HEK293 (cell line): ENCODE measurements at regions not wholly inside any gene's neighbourhood (a gene's known extent, or its start where the extent isn't known, plus 50 kb on each side); places are given as distances from the start of the nearest gene placed in this dataset.

ENCODE experiments used
- CTCF ChIA-PET: fragments of 350-600 bp; formaldehyde crosslinking; extraction: SDS; loops from one replicate; lab custom pipeline; 2021; ENCODE audit warnings: antibody characterized with exemption; lab: Yijun Ruan, JAX
- POLR2A ChIA-PET: fragments of 300-600 bp; formaldehyde crosslinking; extraction: SDS; loops from one replicate; lab custom pipeline; 2020; ENCODE audit warnings: antibody characterized with exemption, inconsistent platforms; lab: Yijun Ruan, JAX
- H3K27ac ChIP-seq: fragments of 200-500 bp; sonication (Bioruptor generic); 2 replicates; pipeline ENCODE4 v1.5.1; 2014; ENCODE audit warnings: low read depth, low read length, control low read depth, inconsistent platforms; ENCODE audit errors: extremely low read depth
- H3K36me3 ChIP-seq, 2 experiments: fragments of 200-500 bp in 1 of 2; sonication (Bioruptor generic) in 1 of 2; 1 replicate in 1 of 2; 2 replicates in 1 of 2; pipeline ENCODE4 v1.5.1; 2014 to 2017; ENCODE audit warnings: inconsistent platforms in 2 of 2, low read length in 2 of 2; ENCODE audit not compliant: control insufficient read depth in 2 of 2, insufficient read depth in 1 of 2
- H3K4me1 ChIP-seq: fragments of 200-500 bp; sonication (Bioruptor generic); 2 replicates; pipeline ENCODE4 v1.5.1; 2014; ENCODE audit warnings: mild to moderate bottlenecking, low read length, inconsistent platforms; ENCODE audit not compliant: control insufficient read depth, insufficient read depth
- H3K4me3 ChIP-seq: 2 replicates; pipeline ENCODE4 v1.5.1; 2011; ENCODE audit warnings: low read depth, mild to moderate bottlenecking, control low read depth, low read length, moderate library complexity
- H3K9me3 ChIP-seq: fragments of 200-500 bp; sonication (Bioruptor generic); 2 replicates; pipeline ENCODE4 v1.5.1; 2014; ENCODE audit warnings: low read depth, low read length, inconsistent platforms; ENCODE audit not compliant: control insufficient read depth, insufficient read depth
- FEZF1 ChIP-seq: fragments of 450-650 bp; formaldehyde crosslinking; IDR thresholded peaks from 2 replicates; pipeline ENCODE4 v1.5.1; 2016; ENCODE audit warnings: missing biosample characterization, missing genetic modification characterization
- SCRT2 ChIP-seq: fragments of 450-650 bp; formaldehyde crosslinking; IDR thresholded peaks from 2 replicates; pipeline ENCODE4 v1.5.1; 2016; ENCODE audit warnings: missing biosample characterization, missing genetic modification characterization
- SETDB1 ChIP-seq: IDR thresholded peaks from one replicate; pipeline ENCODE4 v1.6.1; 2017; ENCODE audit warnings: mild to moderate bottlenecking, low read length, moderate library complexity, mixed read lengths; ENCODE audit not compliant: insufficient read length
- ZBTB21 ChIP-seq: fragments of 450-650 bp; formaldehyde crosslinking; IDR thresholded peaks from 2 replicates; pipeline ENCODE4 v1.5.1; 2017; ENCODE audit warnings: missing biosample characterization, missing genetic modification characterization
- ZBTB48 ChIP-seq: fragments of 450-650 bp; formaldehyde crosslinking; IDR thresholded peaks from 2 replicates; pipeline ENCODE4 v1.5.1; 2016; ENCODE audit warnings: missing biosample characterization, missing genetic modification characterization
- ZIC2 ChIP-seq: fragments of 450-650 bp; formaldehyde crosslinking; IDR thresholded peaks from 2 replicates; pipeline ENCODE4 v1.5.1; 2016; ENCODE audit warnings: missing biosample characterization, missing genetic modification characterization
- ZNF112 ChIP-seq: fragments of 450-650 bp; formaldehyde crosslinking; IDR thresholded peaks from 2 replicates; pipeline ENCODE4 v1.5.0; 2017; ENCODE audit warnings: missing biosample characterization, missing genetic modification characterization
- ZNF184 ChIP-seq: fragments of 450-650 bp; IDR thresholded peaks from 2 replicates; pipeline ENCODE4 v1.5.1; 2018; ENCODE audit warnings: missing biosample characterization, mild to moderate bottlenecking, missing genetic modification characterization
- ZNF366 ChIP-seq: fragments of 450-650 bp; formaldehyde crosslinking; conservative IDR thresholded peaks from 2 replicates; pipeline ENCODE4 v1.5.1; 2016; ENCODE audit warnings: missing biosample characterization, missing genetic modification characterization
- ZNF416 ChIP-seq: fragments of 450-650 bp; formaldehyde crosslinking; IDR thresholded peaks from 2 replicates; pipeline ENCODE4 v1.5.1; 2016; ENCODE audit warnings: missing biosample characterization, missing genetic modification characterization
- ZNF530 ChIP-seq: fragments of 450-650 bp; formaldehyde crosslinking; IDR thresholded peaks from 2 replicates; pipeline ENCODE4 v1.5.1; 2016; ENCODE audit warnings: low read depth, missing biosample characterization, missing genetic modification characterization
- ZNF629 ChIP-seq: fragments of 450-650 bp; formaldehyde crosslinking; IDR thresholded peaks from 2 replicates; pipeline ENCODE4 v1.5.1; 2017; ENCODE audit warnings: missing biosample characterization, missing genetic modification characterization
- TF ChIP-seq, protein P1 (sequence below): fragments of 450-650 bp; formaldehyde crosslinking; IDR thresholded peaks from 2 replicates; pipeline ENCODE4 v1.5.1; 2016; ENCODE audit warnings: missing biosample characterization, missing genetic modification characterization, borderline replicate concordance
- TF ChIP-seq, protein P2 (sequence below): fragments of 450-650 bp; formaldehyde crosslinking; IDR thresholded peaks from 2 replicates; pipeline ENCODE4 v1.5.1; 2016; ENCODE audit warnings: missing biosample characterization, missing genetic modification characterization, low read depth
- TF ChIP-seq, protein P3 (sequence below): fragments of 450-650 bp; formaldehyde crosslinking; IDR thresholded peaks from 2 replicates; pipeline ENCODE4 v1.5.1; 2017; ENCODE audit warnings: missing biosample characterization, mild to moderate bottlenecking, missing genetic modification characterization, moderate library complexity
- TF ChIP-seq, protein P4 (sequence below): fragments of 450-650 bp; formaldehyde crosslinking; IDR thresholded peaks from 2 replicates; pipeline ENCODE4 v1.5.1; 2016; ENCODE audit warnings: missing biosample characterization, missing genetic modification characterization
- TF ChIP-seq, protein P5 (sequence below): fragments of 450-650 bp; formaldehyde crosslinking; IDR thresholded peaks from 2 replicates; pipeline ENCODE4 v1.5.1; 2016; ENCODE audit warnings: missing biosample characterization, missing genetic modification characterization

DNA sequence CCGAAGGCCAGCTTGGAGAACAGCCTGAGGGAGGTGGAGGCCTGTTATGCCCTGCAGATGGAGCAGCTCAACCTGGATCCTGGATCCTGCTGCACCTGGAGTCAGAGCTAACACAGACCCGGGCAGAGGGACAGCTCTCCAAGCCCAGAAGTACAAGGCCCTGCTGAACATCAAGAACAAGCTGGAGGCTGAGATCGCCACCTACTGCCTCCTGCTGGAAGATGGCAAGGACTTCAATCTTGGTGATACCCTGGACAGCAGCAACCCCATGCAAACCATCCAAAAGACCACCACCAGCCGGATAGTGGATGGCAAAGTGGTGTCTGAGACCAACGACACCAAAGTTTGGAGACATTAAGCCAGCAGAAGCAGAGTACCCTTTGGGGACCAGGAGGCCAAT is 223.5 kb upstream of the ID4 start:
- POLR2A ChIA-PET: no interaction called here
- no peaks in the 10 kb centered on the region for H3K36me3 ChIP-seq
- TF ChIP-seq ZBTB21 (tag by site-specific recombination): no peak
- TF ChIP-seq, all 188 proteins: peak for 0
- CTCF ChIA-PET: interaction anchor here (0.5 to 1.0 kb wide), 3 partner anchors 10 to 179 kb away, joined by 3 to 4 read pairs (median 3); no protein-coding TSS in a partner anchor
- no peak overlapping the region for H3K4me3 ChIP-seq
- no peaks in the 10 kb centered on the region for H3K4me1 ChIP-seq
- no peaks in the 10 kb centered on the region for H3K9me3 ChIP-seq
- no peak overlapping the region for H3K27ac ChIP-seq

DNA sequence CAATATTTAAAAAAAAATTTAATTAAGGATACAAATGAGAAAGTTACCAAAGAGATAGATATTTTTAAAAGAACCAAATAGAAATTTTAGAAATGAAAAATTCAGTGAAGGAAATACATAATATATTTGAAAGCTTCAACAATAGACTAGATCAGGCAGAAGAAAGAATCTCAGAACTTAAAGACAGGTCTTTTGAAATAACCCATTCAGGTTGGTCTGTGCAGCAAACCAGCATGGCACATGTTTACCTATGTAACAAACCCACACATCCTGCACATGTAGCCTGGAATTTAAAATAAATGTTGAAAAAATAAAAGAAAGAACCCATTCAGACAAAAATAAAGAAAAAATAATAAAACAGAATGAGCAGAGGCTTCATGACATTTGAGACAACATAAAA is 221.1 kb upstream of the ID4 start:
- CTCF ChIA-PET: interaction anchor here (1.1 kb wide), 1 partner anchor 23 kb away, joined by 4 read pairs; no protein-coding TSS in a partner anchor
- H3K36me3 ChIP-seq: no peaks in the 10 kb centered on the region

DNA sequence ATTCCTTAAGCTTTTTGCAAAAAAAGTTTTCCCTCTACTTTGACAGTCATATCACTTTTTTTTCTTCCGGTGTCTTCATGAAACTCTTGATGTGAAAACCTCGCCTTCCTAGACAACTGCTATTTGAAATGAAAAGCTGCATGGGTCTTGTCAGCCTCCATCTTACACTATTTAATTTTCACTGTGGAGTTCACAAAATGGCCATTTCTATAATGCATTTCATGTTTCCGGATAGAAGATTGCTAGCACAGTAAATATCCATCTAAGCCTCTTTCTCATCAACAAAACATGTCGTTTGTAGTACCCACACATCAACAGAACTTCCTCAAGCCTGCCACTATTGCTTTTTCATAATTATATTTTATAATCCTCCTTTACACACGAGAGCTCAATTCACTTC is 204.9 kb upstream of the ID4 start:
- no peak for TF ChIP-seq ZNF416
- TF ChIP-seq, all 188 proteins: peak for 0
- no peaks in the 10 kb centered on the region for H3K36me3 ChIP-seq

More for the DNA sequence above, 221.1 kb upstream of the ID4 start:
- Histone ChIP-seq H3K9me3 (no peaks in the 10 kb centered on the region), H3K27ac (no peak overlapping the region), H3K4me1 (no peaks in the 10 kb centered on the region), H3K4me3 (no peak overlapping the region)
- POLR2A ChIA-PET: no interaction called here
- no peak for TF ChIP-seq ZNF184 (tag by site-specific recombination)
- TF ChIP-seq, protein P1, sequence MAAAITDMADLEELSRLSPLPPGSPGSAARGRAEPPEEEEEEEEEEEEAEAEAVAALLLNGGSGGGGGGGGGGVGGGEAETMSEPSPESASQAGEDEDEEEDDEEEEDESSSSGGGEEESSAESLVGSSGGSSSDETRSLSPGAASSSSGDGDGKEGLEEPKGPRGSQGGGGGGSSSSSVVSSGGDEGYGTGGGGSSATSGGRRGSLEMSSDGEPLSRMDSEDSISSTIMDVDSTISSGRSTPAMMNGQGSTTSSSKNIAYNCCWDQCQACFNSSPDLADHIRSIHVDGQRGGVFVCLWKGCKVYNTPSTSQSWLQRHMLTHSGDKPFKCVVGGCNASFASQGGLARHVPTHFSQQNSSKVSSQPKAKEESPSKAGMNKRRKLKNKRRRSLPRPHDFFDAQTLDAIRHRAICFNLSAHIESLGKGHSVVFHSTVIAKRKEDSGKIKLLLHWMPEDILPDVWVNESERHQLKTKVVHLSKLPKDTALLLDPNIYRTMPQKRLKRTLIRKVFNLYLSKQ: no peak
- TF ChIP-seq SETDB1: peak; percentile 15
- TF ChIP-seq, protein P2, sequence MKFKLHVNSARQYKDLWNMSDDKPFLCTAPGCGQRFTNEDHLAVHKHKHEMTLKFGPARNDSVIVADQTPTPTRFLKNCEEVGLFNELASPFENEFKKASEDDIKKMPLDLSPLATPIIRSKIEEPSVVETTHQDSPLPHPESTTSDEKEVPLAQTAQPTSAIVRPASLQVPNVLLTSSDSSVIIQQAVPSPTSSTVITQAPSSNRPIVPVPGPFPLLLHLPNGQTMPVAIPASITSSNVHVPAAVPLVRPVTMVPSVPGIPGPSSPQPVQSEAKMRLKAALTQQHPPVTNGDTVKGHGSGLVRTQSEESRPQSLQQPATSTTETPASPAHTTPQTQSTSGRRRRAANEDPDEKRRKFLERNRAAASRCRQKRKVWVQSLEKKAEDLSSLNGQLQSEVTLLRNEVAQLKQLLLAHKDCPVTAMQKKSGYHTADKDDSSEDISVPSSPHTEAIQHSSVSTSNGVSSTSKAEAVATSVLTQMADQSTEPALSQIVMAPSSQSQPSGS (tag by site-specific recombination): no peak
- TF ChIP-seq ZNF629: no peak

DNA sequence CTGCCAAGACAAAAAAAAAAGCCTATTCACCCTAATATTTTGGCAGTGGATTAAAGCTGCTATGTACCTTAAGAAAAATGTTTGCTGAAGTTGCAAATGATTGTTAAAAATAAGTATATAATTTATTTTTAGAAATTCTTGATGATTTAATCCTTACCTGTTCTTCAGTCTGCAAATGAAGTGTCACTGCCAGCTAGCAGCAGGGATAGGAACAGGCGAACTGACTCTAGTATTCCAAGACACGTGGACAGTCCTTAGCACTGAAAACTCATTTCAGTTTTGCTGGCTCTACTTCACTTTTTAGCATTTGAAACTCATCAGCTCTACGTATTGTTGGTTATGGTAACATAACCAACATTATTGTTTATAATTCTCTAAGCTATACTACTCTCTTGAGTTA is 204.4 kb upstream of the ID4 start:
- CTCF ChIA-PET: interaction anchor here (0.7 to 0.8 kb wide), 4 partner anchors 20 to 129 kb away, joined by 3 read pairs; no protein-coding TSS in a partner anchor
- H3K4me3 ChIP-seq: no peak overlapping the region
- no peaks in the 10 kb centered on the region for H3K36me3 ChIP-seq
- H3K9me3 ChIP-seq: no peaks in the 10 kb centered on the region
- TF ChIP-seq SCRT2 (tag by site-specific recombination) (no peak), ZNF366 (no peak), ZBTB48 (tag by site-specific recombination) (no peak), ZNF530 (tag by site-specific recombination) (no peak), ZNF112 (tag by site-specific recombination) (no peak), ZIC2 (no peak), FEZF1 (tag by site-specific recombination) (no peak)
- TF ChIP-seq, protein P3, sequence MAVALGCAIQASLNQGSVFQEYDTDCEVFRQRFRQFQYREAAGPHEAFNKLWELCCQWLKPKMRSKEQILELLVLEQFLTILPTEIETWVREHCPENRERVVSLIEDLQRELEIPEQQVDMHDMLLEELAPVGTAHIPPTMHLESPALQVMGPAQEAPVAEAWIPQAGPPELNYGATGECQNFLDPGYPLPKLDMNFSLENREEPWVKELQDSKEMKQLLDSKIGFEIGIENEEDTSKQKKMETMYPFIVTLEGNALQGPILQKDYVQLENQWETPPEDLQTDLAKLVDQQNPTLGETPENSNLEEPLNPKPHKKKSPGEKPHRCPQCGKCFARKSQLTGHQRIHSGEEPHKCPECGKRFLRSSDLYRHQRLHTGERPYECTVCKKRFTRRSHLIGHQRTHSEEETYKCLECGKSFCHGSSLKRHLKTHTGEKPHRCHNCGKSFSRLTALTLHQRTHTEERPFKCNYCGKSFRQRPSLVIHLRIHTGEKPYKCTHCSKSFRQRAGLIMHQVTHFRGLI (tag by site-specific recombination): no peak
- TF ChIP-seq, protein P4, sequence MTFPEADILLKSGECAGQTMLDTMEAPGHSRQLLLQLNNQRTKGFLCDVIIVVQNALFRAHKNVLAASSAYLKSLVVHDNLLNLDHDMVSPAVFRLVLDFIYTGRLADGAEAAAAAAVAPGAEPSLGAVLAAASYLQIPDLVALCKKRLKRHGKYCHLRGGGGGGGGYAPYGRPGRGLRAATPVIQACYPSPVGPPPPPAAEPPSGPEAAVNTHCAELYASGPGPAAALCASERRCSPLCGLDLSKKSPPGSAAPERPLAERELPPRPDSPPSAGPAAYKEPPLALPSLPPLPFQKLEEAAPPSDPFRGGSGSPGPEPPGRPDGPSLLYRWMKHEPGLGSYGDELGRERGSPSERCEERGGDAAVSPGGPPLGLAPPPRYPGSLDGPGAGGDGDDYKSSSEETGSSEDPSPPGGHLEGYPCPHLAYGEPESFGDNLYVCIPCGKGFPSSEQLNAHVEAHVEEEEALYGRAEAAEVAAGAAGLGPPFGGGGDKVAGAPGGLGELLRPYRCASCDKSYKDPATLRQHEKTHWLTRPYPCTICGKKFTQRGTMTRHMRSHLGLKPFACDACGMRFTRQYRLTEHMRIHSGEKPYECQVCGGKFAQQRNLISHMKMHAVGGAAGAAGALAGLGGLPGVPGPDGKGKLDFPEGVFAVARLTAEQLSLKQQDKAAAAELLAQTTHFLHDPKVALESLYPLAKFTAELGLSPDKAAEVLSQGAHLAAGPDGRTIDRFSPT (tag by site-specific recombination): no peak
- TF ChIP-seq, protein P5, sequence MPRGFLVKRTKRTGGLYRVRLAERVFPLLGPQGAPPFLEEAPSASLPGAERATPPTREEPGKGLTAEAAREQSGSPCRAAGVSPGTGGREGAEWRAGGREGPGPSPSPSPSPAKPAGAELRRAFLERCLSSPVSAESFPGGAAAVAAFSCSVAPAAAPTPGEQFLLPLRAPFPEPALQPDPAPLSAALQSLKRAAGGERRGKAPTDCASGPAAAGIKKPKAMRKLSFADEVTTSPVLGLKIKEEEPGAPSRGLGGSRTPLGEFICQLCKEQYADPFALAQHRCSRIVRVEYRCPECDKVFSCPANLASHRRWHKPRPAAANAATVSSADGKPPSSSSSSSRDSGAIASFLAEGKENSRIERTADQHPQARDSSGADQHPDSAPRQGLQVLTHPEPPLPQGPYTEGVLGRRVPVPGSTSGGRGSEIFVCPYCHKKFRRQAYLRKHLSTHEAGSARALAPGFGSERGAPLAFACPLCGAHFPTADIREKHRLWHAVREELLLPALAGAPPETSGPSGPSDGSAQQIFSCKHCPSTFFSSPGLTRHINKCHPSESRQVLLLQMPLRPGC (tag by site-specific recombination): no peak
- POLR2A ChIA-PET: interaction anchor here (0.7 to 1.4 kb wide), 2 partner anchors 204 to 394 kb away, joined by 3 to 6 read pairs; partner anchors contain the start of gene ID4
- H3K4me1 ChIP-seq: no peaks in the 10 kb centered on the region
- no peak overlapping the region for H3K27ac ChIP-seq

More for the DNA sequence above, 204.9 kb upstream of the ID4 start:
- Histone ChIP-seq H3K4me3 (no peak overlapping the region), H3K27ac (no peak overlapping the region), H3K4me1 (no peaks in the 10 kb centered on the region), H3K9me3 (no peaks in the 10 kb centered on the region)
- ChIA-PET CTCF (interaction anchor here (0.6 to 0.8 kb wide), 2 partner anchors 24 to 374 kb away, joined by 3 read pairs; no protein-coding TSS in a partner anchor), POLR2A (interaction anchor here (0.7 to 1.4 kb wide), 2 partner anchors 205 to 394 kb away, joined by 3 to 6 read pairs; partner anchors contain the start of gene ID4)
